CD4-positive, alpha-beta T cell treated with Interferon gamma for 1 hour (primary cell): ENCODE measurements at regions not wholly inside any gene's neighbourhood (a gene's known extent, or its start where the extent isn't known, plus 50 kb on each side); places are given as distances from the start of the nearest gene placed in this dataset.

Source experiments
- DNase-seq: peaks from one replicate; pipeline ENCODE4 v3.0.0-alpha.2; 2020

DNA sequence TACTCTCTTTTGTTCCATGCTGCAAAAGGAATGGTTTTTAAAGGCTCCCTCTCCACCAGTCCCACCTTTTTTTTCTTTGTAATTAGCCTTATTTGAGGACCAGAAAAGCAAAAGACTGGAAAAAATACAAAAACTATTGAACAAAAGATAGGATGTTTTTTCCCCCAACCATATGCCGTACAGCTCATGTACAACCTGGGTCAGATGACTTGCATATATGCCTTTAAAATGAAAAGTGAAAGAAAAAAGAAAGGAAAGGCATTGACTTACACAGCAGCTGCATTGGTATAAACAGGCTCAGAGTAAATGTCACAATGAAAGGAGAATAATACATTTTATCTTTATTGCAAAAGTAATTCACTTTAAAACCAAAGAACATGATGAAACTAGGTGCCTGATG, 69.5 kb upstream of the CMC1 start:
- DNase-seq, result no peak

DNA sequence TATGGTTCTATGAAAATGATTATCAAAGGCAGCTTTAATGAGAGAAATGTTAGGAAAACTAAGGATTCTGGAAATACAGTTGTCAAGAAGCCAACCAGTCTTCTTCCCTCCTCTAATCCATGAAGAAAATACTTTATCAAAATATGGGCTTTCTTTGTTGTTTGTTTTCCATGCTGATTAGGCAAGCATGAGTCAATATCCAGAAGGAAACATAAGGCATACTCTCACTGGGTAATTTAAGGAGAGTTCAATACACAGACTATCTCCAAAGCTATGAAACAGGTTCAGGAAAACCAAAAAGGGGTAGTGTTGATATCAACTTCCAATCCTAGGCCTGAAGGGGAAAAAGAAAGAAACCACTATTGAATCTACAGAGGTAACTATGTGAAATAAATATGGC, 68.7 kb upstream of the CMC1 start:
- DNase-seq, result no peak

DNA sequence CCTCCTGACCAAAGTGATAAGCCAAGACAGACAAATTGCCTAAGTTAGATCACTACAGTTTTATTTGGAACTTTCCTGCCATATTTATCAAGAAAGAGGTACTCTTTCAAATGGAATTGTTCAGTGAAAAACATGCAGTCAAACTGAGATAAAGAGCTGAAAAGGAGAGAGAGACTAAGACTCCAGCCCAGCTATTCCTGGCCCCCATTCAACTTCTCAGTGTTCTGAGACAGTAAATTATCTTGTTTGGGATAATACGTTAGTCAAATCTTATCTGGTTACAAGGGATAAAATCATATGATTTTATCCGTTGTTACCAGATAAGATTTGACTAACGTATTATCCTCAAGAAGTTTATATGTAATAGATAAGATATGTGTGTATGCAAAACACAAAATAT, 67.6 kb upstream of the CMC1 start:
- no peak for DNase-seq

DNA sequence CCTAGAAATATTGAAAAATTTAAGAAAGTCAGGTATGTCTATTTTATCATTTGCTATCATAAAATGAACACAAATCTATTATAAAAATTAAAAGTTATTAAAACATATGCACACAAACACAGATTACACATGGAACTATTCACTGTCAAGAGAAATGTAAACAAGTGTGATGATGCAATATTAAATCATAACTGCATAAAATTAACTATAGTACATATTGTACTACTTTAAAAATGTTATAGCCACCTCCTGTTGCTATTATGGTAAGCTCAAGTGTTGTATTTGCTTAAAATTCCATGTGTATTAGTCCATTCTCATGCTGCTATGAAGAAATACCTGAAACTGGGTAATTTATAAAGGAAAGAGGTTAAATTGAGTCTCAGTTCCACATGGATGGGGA, 54.7 kb upstream of the CMC1 start:
- no peak for DNase-seq

DNA sequence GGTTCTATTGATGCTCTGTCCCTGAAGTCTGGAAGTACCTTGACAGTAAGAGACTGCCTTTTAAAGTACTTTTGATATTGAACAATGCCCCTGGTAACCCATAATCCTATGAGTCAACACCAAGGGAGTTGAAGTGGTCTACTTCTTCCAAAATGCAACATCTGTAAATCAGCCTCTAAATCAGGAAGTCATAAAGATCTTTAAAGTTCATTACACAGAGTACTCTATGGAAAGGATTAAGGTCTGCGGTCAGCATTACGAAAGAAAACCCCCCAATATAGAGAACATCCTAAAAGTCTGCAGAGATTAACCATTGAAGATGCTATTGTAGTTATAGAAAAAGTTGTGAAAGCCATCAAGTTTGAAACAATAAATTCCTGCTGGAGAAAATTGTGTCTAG, 52.7 kb upstream of the CMC1 start:
- DNase-seq, result no peak

DNA sequence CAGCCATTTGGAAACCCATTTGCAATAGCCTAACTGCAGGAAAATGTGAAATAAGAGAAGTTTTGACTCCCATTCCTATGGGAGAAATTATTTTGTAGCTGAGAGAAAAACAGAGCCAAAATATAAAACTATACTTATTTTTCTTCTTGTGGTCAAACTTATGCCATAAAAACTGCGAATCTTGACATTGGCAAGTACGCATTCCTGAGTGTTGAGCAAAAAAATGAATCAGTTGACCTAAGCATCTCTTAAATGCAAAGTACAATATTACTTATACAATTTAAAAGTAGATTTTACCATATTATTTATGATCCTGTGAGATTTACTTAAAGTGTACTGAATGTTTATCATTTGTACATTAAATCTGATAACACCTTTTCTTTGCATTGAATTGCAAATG, 50.1 kb upstream of the CMC1 start:
- DNase-seq, result no peak
